Endothelial cell of umbilical vein (primary cell): ENCODE measurements at regions not wholly inside any gene's neighbourhood (a gene's known extent, or its start where the extent isn't known, plus 50 kb on each side); places are given as distances from the start of the nearest gene placed in this dataset.

ENCODE experiments used
- BruUV-seq: library from RNA; stranded (reverse); fragments of 400-500 nt; replicated peaks from 2 replicates; lab custom pipeline; 2021; lab: Mats Ljungman, UMichigan
- CTCF ChIA-PET: fragments of 300-600, 350-600 bp; sonication (Branson Sonifier 250); formaldehyde crosslinking; loops from one replicate; lab custom pipeline; 2021; ENCODE audit warnings: antibody characterized with exemption, inconsistent platforms; lab: Charles Lee
- POLR2A ChIA-PET: fragments of 300-600, 350-600 bp; sonication (Branson Sonifier 250); formaldehyde crosslinking; loops from one replicate; lab custom pipeline; 2021; ENCODE audit warnings: antibody characterized with exemption, inconsistent platforms; lab: Charles Lee
- DNase-seq: peaks from one replicate; pipeline ENCODE4 v3.0.0-alpha.2; 2011; ENCODE audit warnings: low read depth, low spot score
- FAIRE-seq: peaks from 2 replicates; lab custom pipeline; 2011; peaks lifted over from hg19 to GRCh38; lab: Jason Lieb, UNC
- H2AFZ ChIP-seq: 2 replicates; pipeline ENCODE4 v1.6.0; 2012; ENCODE audit warnings: low read depth, low read length, control low read depth, inconsistent platforms
- H3K27ac ChIP-seq: 2 replicates; pipeline ENCODE4 v1.5.1; 2011; ENCODE audit warnings: low read depth, mild to moderate bottlenecking, control low read depth, low read length, moderate library complexity; ENCODE audit not compliant: insufficient read depth
- H3K27me3 ChIP-seq, 2 experiments: 2 replicates each; pipeline versions ENCODE4 v1.6.0 to v1.6.1; 2011; ENCODE audit warnings: low read length in 2 of 2, mixed read lengths in 1 of 2; ENCODE audit not compliant: control insufficient read depth in 2 of 2, insufficient read depth in 2 of 2
- H3K36me3 ChIP-seq, 2 experiments: 2 replicates in 1 of 2; 3 replicates in 1 of 2; pipeline ENCODE4 v1.5.1; 2011; ENCODE audit warnings: low read length in 2 of 2, mild to moderate bottlenecking in 1 of 2, moderate library complexity in 1 of 2; ENCODE audit not compliant: control insufficient read depth in 2 of 2, insufficient read depth in 2 of 2; ENCODE audit errors: extremely low read depth in 1 of 2
- H3K4me1 ChIP-seq: 3 replicates; pipeline ENCODE4 v1.5.1; 2011; ENCODE audit warnings: mild to moderate bottlenecking, low read length; ENCODE audit not compliant: control insufficient read depth, insufficient read depth; ENCODE audit errors: extremely low read depth
- H3K4me2 ChIP-seq: 2 replicates; pipeline ENCODE4 v1.6.1; 2011; ENCODE audit warnings: low read length, control low read depth, mixed read lengths; ENCODE audit not compliant: insufficient read depth
- H3K4me3 ChIP-seq, 3 experiments: fragments of 200-600 bp in 1 of 3; sonication (generic), shearing (Covaris generic) in 1 of 3; replicated peaks in 1 of 3; 2 replicates each; pipeline ENCODE4 v1.5.1; 2011 to 2016; ENCODE audit warnings: control low read depth in 3 of 3, low read length in 3 of 3, mild to moderate bottlenecking in 2 of 3, inconsistent platforms in 1 of 3, low read depth in 1 of 3, moderate library complexity in 1 of 3; ENCODE audit not compliant: insufficient read depth in 1 of 3
- H3K79me2 ChIP-seq: 2 replicates; pipeline ENCODE4 v1.6.0; 2012; ENCODE audit warnings: low read length, inconsistent platforms; ENCODE audit not compliant: control insufficient read depth, insufficient read depth
- H3K9ac ChIP-seq: replicated peaks from 2 replicates; pipeline ENCODE3; 2011; ENCODE audit warnings: low read length, control low read depth; ENCODE audit not compliant: insufficient read depth; ENCODE audit errors: extremely low read depth
- H3K9me1 ChIP-seq: replicated peaks from 3 replicates; pipeline ENCODE4 v1.6.0; 2011; ENCODE audit warnings: mild to moderate bottlenecking, low read length; ENCODE audit not compliant: control insufficient read depth, insufficient read depth; ENCODE audit errors: extremely low read depth
- H3K9me3 ChIP-seq: replicated peaks from 2 replicates; pipeline ENCODE4 v1.5.1; 2012; ENCODE audit warnings: low read length, inconsistent platforms; ENCODE audit not compliant: control insufficient read depth, insufficient read depth
- H4K20me1 ChIP-seq: replicated peaks from 2 replicates; pipeline ENCODE3; 2011; ENCODE audit warnings: mild to moderate bottlenecking, low read length; ENCODE audit not compliant: control insufficient read depth, insufficient read depth; ENCODE audit errors: extremely low read depth
- CTCF ChIP-seq, 2 donors: IDR thresholded peaks; 1 replicate in 1 of 2; 2 replicates in 1 of 2; pipeline ENCODE4 v1.5.1; 2011; ENCODE audit warnings: low read length in 2 of 2, mild to moderate bottlenecking in 2 of 2, moderate library complexity in 2 of 2, control low read depth in 1 of 2, inconsistent platforms in 1 of 2, low read depth in 1 of 2; ENCODE audit not compliant: insufficient read depth in 1 of 2; ENCODE audit errors: extremely low read depth in 1 of 2
- EZH2 ChIP-seq: IDR thresholded peaks from 2 replicates; pipeline ENCODE4 v1.6.1; 2012; ENCODE audit warnings: borderline replicate concordance, low read depth, mild to moderate bottlenecking, moderate library complexity, low read length, inconsistent platforms; ENCODE audit not compliant: severe bottlenecking
- FOS ChIP-seq: IDR thresholded peaks from 2 replicates; pipeline ENCODE4 v1.6.1; 2011; ENCODE audit warnings: mild to moderate bottlenecking, low read length, moderate library complexity, borderline replicate concordance; ENCODE audit not compliant: insufficient read depth
- GATA2 ChIP-seq: IDR thresholded peaks from 2 replicates; pipeline ENCODE4 v1.7.0; 2011; ENCODE audit warnings: low read depth, mild to moderate bottlenecking, moderate library complexity, mixed read lengths, low read length; ENCODE audit not compliant: insufficient read length, insufficient read depth
- JUN ChIP-seq: IDR thresholded peaks from 2 replicates; pipeline ENCODE4 v1.6.1; 2011; ENCODE audit warnings: borderline replicate concordance, low read depth; ENCODE audit not compliant: insufficient read length, insufficient read depth
- MAX ChIP-seq: IDR thresholded peaks from 2 replicates; pipeline ENCODE4 v1.6.1; 2011; ENCODE audit not compliant: insufficient read depth, insufficient read length
- MYC ChIP-seq: IDR thresholded peaks from one replicate; pipeline ENCODE4 v1.6.1; 2011; ENCODE audit warnings: mild to moderate bottlenecking, low read depth, low read length
- POLR2A ChIP-seq: IDR thresholded peaks from 2 replicates; pipeline ENCODE4 v1.6.1; 2012; ENCODE audit warnings: low read depth, mild to moderate bottlenecking, control low read depth, low read length
- POLR2AphosphoS5 ChIP-seq: IDR thresholded peaks from 2 replicates; pipeline ENCODE4 v1.6.1; 2012; ENCODE audit warnings: low read depth, mild to moderate bottlenecking, control low read depth, low read length, moderate library complexity; ENCODE audit not compliant: insufficient read depth
- dilution Hi-C: fragments of 300-500 bp; cut with MboI; formaldehyde crosslinking; loops from one replicate; pipeline ENCODE4 v1.15.0; 2019; ENCODE audit warnings: low sequenced_read_pairs; ENCODE audit not compliant: extremely low pct_ligation_motif_present
- intact Hi-C: fragments of 100-400 bp; cut with micrococcal nuclease; formaldehyde crosslinking; loops from one replicate; pipeline ENCODE4 v1.10.0; 2022

GRCh38 chr18:60246606-60247005 lies 126.0 kb downstream of the MC4R start:
- Histone ChIP-seq H3K79me2 (no peaks in the 10 kb centered on the region), H3K4me2 (no peak overlapping the region), H3K9me3 (peaks cover 2% of the 10 kb centered on the region), H3K9me1 (no peaks in the 10 kb centered on the region), H3K4me3 (no peak overlapping the region), H3K9ac (no peak overlapping the region), H3K27me3 (no peaks in the 10 kb centered on the region), H4K20me1 (no peaks in the 10 kb centered on the region), H3K36me3 (no peaks in the 10 kb centered on the region), H3K4me1 (no peaks in the 10 kb centered on the region), H2AFZ (no peak overlapping the region), H3K27ac (no peak overlapping the region)
- no TSS peak for BruUV-seq
- no peak for TF ChIP-seq CTCF (IDR thresholded peaks at IDR 0.05; ENCODE audit: extremely low read depth in 1 of 2, insufficient read depth in 1 of 2, low read depth in 1 of 2, low read length in 2 of 2)
- TF ChIP-seq GATA2, result no peak
- no peak for TF ChIP-seq JUN
- TF ChIP-seq POLR2AphosphoS5, result no peak
- TF ChIP-seq FOS, result no peak
- TF ChIP-seq MYC, result no peak
- no peak for TF ChIP-seq MAX
- TF ChIP-seq EZH2, result no peak
- no peak for TF ChIP-seq POLR2A
- FAIRE-seq (no peak), DNase-seq (no peak)
- ChIA-PET CTCF (no interaction called here), POLR2A (no interaction called here)
- intact Hi-C loops, result no loop called here
- dilution Hi-C loops, result no loop called here
